Activated T-helper 9 cell treated with anti-CD3 and anti-CD28 coated beads, Interleukin-2, amount 50 U/mL, for 16 hours (primary cell): ENCODE measurements at regions not wholly inside any gene's neighbourhood (a gene's known extent, or its start where the extent isn't known, plus 50 kb on each side); places are given as distances from the start of the nearest gene placed in this dataset.
"Not testable (repeated sequence)": the region's sequence is repeated elsewhere in the genome, so short reads cannot be mapped to it uniquely, and the experiment has no call there.

Experiments
- DNase-seq: peaks from one replicate; pipeline ENCODE4 v3.0.0-alpha.2; 2020; ENCODE audit warnings: low read depth

DNA sequence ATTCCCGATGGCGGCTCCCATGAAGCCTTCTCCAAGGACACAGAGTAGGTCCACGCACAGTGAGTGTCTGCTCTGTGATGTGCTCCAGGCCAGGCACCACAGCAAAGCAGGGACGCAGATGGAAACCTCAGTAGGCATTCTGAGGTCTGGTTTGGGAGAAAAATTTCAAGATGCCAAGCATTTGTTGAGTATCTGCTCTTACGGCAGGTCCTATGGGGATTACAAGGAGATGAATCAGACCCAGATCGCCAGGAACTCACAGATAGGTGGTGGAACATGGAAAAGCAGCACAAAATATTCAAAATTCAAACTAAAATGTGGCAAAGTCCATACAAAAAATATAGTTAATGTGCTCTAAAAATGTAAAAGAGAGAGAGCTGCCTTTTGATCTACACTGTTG is 684.9 kb upstream of the TMEM132C start:
- no peak for DNase-seq

DNA sequence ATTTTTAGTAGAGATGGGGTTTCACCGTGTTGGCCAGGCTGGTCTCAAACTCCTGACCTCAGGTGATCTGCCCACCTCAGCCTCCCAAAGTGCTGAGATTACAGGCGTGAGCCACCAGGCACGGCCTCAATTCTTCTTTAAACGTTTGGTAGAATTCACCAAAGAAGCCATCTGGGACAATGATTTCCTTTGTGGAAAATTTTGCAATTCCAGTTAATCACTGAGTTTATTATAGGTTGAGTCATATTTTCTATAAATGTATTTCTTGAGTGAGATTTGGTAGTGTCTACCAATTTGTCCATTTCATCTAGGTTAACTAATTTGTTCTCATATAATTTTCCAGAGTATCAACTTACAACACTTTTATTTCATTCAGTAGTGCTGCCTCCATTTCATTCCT is 683.9 kb upstream of the TMEM132C start:
- no peak for DNase-seq

DNA sequence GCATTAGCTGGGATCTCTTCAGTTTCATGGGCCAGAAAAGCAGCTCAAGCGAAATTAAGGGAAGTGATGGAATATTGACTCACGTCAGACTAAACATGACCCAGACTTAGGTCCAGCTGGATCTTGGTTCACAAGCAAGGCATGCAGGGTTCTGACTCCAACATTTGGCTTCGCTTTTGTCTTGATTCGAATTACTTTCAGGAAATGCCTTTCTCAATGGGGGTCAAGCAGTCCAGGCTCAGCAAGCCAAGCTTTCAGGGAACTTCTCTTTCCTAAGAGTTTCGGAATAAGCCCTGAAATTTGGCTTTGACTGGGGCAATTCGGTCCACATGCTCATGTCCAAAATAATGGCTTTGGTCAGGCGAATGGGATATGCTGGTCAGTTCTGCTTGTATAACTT is 678.7 kb upstream of the TMEM132C start:
- no peak for DNase-seq

DNA sequence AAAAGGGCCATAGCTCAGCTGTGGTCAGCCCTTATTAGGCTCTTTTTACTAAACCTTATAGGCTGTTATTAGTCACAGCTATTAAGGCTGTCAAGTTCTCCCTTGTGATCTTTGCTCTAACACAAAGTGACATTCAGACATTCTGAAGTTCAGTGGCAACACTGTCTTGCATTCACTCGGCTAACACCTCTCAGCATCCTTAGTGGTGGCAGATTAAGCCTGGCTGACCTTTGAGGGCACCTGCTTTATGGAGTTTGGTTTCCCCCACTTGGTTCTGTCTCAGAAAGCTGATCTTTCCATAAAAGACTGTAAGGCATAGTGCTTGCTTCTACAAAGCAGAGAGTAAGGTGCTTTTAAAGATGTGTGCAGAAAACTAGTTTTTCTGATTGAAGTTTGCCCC is 677.4 kb upstream of the TMEM132C start:
- DNase-seq = no peak

DNA sequence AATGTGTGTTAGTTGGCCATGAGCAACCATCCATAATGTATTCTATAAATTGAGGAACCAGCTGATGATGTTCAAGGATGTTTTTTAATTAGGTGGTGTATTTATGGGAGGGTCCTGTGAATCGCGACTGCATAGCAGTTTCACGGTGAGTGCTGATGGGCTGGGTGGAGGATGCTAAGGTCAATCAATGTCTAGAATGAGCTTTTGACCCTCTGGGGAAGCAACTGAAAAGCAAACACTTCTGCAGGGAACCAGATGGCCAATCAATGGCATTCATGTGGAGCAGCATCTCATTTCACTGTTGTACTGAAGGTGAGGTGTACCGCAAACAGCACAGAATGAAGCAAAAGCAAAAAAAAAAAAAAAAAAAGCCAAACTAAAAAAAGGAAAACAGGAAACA is 676.1 kb upstream of the TMEM132C start:
- DNase-seq = no peak

DNA sequence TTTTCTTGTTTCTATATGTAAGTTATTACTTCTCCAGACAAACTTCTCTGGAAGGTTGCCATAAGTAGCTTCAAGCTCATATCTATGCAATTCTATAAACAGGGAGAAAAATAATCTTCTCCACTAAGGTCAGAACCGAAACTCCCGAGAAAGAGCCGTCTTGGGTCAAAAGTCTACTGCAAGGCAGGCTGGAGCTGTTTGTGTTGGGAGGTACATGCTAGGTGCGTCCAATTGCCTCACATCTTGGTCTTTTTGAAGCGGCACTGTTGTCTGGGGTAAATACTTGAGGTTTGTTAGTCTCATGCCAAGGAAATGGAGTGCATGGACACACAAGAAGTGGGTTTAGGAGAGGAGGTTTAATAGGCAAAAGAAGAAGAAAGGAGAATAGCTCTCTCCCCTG is 674.7 kb upstream of the TMEM132C start:
- no peak for DNase-seq

DNA sequence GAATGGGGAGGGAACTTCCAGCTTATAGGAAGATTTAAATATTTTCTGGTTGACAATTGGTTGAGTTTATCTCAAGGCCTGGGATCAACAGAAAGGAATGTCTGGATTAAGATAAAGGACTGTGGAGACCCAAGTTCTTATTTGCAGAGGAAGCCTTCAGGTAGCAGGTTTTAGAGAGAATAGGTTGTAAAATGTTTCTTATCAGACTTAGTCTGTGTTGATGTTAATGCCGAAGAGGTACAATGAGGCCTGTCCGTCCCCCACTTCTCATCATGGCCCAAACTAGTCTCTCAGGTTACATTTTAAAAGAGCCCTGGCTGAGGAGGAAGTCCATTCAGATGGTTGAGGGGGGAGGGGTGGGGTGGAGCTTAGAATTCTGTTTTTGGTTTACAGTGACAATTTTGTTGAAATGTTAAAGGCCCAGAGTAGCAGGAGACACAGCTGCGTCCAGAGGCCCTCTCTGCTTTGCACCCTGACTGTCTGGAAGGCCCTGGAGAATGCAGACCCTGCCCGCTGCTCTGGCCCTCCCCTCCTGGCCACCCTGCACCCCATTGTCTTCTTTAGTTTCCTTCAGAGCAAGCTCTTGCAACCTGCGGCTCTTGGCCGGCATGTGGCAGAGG is 672.5 kb upstream of the TMEM132C start:
- no peak for DNase-seq

DNA sequence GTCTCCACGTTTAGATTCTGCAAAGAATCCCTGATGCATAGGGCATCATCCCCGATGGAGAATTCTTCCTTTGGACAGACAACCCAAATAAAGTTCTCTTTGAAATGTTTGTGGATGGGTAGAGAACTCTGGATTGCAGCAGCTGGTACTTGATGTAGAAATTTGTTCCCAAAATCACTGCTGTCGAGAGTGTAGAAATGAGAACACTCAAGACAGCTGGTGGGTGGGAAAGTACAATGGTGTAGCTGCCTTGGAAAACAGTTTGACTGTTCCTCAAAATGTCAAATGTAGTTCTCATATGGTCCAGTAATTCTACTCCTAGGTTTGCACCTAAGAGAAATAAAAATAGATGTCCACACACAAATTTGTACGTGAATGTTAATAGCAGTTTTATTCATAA is 671.5 kb upstream of the TMEM132C start:
- no peak for DNase-seq

DNA sequence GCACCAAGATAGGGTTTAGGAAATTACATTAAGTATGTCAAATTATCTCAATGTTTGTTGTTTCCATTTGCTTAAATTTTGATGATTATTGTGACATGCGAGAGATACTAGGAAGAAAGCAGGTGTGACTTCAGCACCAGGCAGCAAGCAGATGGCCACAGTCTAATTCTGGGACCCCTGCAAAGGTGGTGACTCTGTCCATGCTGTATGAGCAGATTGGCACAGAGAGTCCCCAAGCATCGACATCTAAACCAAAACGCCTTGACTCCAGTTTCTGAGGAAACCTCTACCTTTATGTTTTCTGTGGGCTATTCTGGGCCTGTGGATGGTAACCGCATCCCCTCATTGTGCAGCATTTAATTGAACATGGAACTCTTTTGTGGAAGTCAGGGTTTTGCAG is 670.1 kb upstream of the TMEM132C start:
- DNase-seq = no peak

DNA sequence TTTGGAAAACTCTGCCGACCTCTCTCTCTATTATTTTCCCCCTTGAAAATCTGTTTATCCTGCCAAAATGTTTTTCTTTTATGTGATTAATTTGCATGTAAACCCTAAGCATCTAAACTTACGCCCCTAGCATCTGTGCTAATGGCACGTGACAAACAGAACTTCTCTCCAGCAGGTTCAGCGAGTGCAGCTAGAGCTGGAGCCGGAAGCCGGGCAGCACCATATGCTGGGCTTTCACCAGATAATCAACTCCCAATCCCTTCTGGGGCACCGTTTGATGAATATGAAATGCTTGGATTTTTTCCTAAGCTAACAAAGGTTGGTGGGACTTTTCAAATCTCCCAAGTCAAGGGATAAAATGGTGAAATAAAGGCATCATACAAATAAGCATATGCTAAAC is 667.5 kb upstream of the TMEM132C start:
- DNase-seq = no peak

DNA sequence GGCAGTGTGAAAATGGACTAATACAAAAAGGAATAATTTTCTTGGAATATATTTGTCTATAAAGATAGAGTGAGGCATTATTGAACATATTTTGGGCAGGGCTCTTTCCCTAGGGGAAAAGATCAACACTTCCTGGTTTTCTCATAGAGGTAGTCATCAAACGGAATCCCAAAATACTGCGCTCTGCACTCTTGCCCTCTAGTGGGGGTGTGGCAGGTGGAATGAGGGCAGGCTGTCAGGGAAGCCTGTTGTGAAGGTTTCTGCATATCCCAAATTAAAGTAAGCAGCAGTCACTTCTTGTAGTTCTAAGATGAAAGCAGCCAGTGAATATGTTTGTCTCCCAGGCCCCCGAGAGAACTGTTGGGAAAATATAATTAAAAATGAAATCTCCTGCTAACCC is 666.8 kb upstream of the TMEM132C start:
- DNase-seq = no peak

DNA sequence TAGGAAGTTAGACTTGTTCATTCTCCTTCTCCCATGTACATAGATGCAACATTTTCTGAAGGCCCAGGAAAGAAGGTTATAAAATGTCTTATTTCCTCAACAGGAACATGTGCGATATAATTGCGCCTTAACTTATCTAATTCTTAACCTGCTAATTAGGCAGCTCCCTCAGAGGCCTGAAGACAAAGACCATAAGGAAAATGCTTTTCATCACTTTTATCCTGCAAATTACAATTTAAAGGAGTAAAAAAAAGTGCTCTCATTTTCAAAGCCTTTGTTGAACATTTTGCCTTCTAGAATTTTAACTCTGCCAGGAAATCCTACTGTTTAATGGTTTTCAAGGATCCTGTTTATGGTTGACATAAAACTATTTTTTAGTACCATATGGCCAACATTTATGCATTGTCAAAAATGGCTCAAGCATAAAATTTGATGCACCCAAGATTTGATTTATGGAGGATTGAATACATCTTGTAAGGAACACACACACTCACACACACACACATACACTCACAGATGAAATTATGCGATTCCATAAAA is 660.4 kb upstream of the TMEM132C start:
- DNase-seq = no peak

DNA sequence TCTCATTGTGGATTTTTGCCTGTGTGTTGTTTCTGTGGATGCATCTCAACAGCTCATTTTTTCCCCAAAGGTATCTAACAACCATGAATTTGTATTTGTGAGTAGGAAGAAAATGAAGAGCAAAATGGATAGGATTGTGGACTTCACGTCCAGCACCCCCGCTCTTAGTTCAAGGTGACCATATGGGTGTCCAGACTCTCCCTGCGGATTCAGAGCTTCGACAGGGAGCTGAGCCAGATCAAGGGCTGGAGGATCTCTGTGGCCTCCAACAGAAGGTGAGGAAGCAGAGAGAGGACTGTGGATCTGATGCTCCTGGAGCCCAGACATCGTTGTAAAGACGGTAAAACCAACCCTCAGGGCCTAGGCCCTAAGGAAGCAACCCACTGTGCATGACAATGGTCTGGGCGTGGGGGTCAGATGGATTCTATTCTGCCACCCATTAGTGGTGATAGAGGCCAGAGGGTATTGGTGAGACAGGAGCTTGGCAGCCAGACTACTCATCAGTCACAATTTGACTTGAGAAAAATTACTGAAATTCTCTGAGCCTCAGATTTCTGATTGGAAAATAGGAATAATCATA is 659.7 kb upstream of the TMEM132C start:
- DNase-seq = no peak

DNA sequence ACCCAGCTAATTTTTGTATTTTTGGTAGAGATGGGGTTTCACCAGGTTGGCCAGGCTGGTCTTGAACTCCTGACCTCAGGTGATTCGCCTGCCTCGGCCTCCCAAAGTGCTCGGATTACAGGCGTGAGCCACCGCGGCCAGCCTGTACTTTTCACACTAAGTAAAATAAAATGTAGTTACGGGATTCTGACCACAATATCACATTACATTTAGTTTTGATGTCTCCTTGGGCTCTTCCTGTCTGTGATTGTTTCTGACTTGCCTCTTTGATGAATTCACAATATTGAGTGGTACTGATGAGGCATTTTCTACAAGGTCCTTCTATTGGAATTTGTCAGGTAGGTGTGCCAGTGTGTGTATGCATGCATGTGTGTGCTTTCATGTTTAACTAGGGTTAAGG is 658.6 kb upstream of the TMEM132C start:
- not testable (repeated sequence) for DNase-seq

DNA sequence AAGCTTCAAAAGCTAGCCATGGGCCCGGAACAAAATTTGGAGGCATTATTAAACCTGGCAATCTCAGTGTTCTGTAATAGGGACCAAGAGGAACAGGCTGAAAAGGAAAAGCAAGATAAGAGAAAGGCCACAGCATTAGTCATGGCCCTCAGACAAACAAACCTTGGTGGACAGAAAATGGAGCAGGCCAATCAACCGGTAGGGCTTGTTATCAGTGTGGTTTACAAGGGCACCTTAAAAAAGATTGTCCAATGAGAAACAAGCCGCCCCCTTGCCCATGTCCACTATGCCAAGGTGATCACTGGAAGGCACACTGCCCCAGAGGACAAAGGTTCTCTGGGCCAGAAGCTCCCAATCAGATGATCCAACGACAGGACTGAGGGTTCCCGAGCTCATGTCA is 653.9 kb upstream of the TMEM132C start:
- no peak for DNase-seq

DNA sequence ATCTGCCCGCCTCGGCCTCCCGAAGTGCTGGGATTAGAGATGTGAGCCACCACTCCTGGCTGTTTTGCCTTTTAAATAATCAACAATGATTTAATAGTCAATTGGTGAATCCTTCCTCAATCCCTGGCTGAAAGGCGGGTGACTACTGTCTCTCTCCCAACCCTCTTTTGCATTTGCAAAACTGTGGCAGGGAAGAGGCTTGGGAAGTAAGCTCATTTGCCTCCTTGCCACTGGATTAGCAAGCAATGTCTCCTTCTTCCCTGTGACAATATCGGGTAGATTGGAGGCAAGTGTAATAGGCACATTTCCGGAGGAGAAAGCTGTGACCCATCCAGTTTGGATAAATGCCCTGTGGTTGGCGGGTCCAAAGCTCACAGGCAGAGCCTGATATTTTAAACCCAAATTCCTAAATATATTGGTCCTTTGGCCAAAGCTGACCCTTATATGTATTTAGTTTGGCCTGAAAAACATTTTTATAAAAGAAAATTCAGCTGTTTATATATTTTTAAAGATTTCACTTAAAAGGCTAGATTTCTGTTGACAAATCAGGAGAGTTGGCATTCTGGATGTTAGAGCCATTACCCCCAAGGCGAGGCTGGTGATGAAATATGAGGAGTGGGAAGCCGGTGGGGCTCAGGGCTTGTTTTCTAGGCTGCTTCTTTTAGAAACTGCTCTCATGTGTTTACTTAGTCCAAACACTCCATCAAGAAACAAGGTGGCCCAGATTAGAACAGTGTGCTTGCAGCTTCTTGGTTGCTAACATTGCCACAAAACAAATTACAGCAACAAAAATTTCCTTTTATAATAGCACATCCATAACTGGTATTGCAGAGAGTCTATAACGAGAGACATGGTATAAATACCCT is 646.9 kb upstream of the TMEM132C start:
- no peak for DNase-seq

DNA sequence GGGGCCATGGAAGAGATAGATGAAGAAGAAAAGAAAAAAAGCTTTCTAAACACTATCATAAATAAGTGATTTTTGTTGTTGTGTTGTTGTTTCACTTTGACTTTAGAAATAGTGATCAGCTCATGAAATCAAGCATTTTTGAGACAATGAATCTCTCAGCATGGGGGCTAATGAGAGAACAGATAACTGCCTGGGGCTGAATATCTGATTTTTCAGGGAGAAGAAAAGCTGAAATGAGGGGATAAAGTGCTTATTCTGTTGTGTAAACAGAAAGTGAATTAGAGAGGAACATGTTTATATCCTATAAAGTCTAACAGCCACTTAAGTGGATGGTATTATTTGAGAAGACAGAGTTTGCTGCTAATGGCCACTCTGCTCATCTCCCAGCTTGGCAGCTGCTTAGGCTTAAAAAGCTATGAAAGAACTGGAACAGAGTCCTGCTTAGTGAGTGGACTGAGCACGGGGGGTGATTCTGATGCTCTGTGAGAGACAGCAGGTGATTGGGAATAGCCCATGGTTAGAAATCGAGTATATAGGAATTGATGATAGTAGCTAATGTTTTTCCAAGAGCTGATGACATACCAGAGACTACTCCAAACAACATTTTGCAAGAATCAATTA is 646.1 kb upstream of the TMEM132C start:
- DNase-seq = no peak

DNA sequence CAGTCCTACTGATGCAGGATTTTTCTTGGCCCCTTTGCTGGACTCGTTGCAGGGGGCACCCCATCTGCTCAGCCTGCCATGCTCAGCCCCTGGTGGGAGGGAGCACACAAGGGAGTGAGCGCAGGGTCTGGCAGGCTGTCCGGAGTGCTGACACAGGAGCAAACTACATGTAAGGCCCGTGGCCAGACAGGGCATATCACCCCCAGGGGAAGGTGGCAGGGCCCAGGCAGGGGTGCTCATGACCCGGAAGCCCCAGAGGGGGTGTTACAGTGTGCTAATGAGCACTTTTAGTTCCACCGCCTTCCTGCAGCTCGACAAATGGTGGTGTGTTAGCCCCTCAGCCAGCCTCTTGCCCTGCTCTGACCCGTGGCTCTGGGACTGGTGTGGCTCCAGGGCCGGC is 645.6 kb upstream of the TMEM132C start:
- no peak for DNase-seq

DNA sequence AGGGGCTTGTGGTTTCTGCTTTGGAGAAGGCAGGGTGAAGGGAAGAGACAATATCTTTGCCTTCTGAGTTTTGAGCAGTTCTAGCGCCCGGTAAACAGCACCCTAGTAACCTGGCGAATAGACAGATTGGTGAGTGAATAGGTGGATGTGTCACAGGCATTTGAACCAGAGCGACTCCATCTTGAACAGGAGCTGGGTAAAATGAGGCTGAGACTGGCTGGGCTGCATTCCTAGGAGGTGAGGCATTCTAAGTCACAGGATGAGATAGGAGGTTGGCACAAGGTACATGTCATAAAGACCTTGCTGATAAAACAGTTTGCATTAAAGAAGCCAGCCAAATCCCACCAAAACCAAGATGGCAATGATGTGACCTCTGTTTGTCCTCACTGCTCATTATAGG is 643.6 kb upstream of the TMEM132C start:
- no peak for DNase-seq

DNA sequence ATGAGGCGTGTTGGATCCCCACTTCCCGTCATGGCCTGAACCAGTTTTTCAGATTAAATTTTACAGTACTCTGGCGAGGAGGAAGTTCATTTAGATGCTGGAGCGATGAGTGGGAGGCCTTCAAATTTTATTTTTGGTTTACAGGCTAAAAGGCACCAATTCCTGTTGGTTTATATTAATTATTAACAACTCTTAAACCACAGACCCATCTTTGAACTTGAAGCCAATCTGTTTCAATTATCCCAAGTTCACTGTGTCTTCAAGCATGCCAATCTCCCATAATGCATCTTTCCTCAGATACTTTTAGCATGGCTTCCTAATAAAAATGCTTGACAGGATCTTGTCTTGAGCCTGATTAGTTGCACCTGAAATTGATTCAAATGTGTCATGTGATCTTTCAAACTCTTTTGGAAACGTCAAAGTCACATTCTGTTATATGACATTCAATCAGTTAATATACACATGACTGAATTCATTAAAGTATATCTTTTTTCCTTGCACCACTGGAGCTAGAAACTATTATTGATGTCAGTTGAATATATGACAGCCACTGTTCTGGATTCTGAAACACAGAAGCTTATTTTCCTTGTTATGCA is 641.7 kb upstream of the TMEM132C start:
- DNase-seq = no peak

DNA sequence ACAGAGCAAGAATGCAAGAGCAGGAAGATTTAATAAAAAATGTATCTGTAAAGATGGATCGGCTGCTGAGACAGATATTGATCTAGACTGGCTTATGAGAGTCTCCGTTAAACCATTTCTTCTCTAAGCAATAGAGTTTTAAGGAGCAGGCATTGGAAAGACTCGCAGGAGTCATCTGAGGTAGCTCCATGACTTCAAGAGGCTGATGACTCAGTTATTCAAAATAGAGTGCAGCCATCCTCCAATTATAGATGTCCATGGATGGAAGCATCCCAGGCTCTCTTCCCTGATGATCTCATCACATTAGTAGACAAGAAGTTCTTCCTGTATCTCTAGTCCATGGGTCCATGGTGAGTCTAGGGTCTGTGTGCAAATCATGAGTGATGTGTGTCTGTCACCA is 638.3 kb upstream of the TMEM132C start:
- DNase-seq = no peak

DNA sequence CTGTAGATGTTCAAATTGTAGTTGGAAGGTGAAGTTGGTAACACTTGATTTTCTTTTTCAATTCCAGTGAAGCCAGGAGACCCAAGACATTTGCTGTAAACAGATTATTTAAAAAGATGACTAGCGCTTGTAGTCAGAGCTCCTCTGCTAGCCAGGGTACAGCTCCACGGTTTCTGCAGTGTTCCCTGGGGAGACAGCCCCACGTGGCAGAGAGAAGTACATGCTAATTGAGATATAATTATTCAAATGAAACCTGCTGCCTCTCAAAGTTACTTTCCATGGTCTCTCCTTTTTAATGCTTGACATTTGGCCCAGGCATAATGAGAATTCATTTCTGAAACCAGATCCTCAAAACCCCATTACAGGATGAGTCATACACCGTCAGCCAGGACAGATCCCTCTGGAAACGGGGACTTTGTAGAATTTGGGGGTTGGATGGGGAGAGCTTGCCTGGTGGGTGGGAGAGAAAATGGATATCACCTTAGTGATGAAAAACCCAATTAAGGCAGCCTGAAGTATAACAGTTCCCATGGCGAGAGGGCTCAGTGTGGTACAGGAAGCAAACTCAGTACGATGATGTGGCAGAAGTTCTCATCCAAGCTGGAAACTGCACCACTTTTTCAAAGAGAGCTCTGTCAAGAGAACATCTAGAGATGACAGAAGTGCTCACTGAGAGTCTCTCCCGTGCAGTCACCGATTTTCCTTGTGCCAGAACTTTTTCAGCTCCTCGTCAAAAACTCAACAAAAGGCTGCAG is 637.7 kb upstream of the TMEM132C start:
- no peak for DNase-seq
